ENCODE measurements at regions not wholly inside any gene's neighbourhood (a gene's known extent, or its start where the extent isn't known, plus 50 kb on each side); places are given as distances from the start of the nearest gene placed in this dataset.

DNA sequence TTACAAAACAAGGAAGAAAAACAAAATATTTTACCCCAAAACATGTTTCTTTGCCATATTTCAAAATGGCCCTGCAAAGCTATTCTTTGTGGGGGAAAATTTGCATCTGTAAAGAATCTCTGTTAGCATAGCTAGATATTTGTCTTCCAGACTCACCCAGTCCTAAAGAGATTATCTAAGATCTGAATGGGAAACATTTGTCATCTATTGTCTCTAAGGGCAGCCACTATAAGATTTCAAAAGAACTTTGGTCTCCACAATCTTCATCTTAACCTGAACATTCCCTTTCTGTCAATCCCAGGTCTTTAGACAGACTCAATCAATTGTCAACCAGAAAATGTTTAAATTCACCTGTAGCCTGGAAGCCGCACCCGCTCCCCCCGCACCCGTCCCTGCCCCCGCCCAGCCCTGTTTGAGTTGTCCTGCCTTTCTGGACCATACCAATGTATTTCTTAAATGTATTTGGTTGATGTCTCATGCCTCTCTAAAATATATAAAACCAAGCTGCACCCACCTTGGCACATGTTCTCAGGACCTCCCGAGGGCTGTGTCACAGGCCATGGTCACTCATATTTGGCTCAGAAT lies 330.6 kb downstream of the RAB3C start:
- TF ChIP-seq, protein P1, sequence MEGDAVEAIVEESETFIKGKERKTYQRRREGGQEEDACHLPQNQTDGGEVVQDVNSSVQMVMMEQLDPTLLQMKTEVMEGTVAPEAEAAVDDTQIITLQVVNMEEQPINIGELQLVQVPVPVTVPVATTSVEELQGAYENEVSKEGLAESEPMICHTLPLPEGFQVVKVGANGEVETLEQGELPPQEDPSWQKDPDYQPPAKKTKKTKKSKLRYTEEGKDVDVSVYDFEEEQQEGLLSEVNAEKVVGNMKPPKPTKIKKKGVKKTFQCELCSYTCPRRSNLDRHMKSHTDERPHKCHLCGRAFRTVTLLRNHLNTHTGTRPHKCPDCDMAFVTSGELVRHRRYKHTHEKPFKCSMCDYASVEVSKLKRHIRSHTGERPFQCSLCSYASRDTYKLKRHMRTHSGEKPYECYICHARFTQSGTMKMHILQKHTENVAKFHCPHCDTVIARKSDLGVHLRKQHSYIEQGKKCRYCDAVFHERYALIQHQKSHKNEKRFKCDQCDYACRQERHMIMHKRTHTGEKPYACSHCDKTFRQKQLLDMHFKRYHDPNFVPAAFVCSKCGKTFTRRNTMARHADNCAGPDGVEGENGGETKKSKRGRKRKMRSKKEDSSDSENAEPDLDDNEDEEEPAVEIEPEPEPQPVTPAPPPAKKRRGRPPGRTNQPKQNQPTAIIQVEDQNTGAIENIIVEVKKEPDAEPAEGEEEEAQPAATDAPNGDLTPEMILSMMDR (IDR thresholded peaks at IDR 0.05; ENCODE audit: low read depth, low read length): no peak
- TF ChIP-seq, protein P2, sequence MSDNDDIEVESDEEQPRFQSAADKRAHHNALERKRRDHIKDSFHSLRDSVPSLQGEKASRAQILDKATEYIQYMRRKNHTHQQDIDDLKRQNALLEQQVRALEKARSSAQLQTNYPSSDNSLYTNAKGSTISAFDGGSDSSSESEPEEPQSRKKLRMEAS (IDR thresholded peaks at IDR 0.05; ENCODE audit: low read depth, low read length): no peak
- no peak for TF ChIP-seq POLR2A (IDR thresholded peaks at IDR 0.05; ENCODE audit: extremely low read depth, insufficient read length)
